AG08395 (cell line): ENCODE measurements at regions not wholly inside any gene's neighbourhood (a gene's known extent, or its start where the extent isn't known, plus 50 kb on each side); places are given as distances from the start of the nearest gene placed in this dataset.
A peak's percentile ranks its signal among the peaks of the same experiment; 100 is the strongest.

ENCODE experiments used
- DNase-seq: peaks from one replicate; pipeline ENCODE4 v3.0.0; 2012; ENCODE audit warnings: mixed read lengths, low spot score

GRCh38 chr1:95671098-95671497, 437.1 kb downstream of the RWDD3 start:
- DNase-seq = no peak

DNA sequence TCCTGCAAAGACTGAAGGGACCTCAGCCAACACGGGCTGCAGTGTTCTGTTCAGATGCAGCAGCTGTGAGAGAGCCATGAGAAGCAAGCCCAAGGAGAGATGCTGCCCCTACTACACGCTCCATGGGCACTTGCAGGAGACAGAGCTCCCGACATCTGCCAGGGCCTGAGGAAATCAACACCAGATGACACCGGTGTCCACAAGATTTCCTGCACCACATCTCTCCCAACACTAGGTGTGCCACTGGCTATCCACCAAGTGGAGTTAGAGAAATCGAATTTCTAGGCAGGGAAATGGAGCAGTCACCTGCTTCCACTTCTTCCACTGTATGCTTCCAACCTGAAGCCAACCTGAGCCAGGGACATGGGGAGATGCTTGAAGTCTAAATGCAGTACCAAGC, 445.3 kb downstream of the RWDD3 start:
- no peak for DNase-seq

- no peak for DNase-seq
These were observed 451.1 kb downstream of the RWDD3 start for GRCh38 chr1:95685081-95685480.

GRCh38 chr1:95686217-95686616, 452.2 kb downstream of the RWDD3 start:
- DNase-seq = no peak

- DNase-seq = no peak
These were observed 465.3 kb downstream of the RWDD3 start for GRCh38 chr1:95699149-95699953.

- no peak for DNase-seq
These were observed 467.6 kb downstream of the RWDD3 start for GRCh38 chr1:95701450-95702173.

GRCh38 chr1:95703046-95703445, 469.0 kb downstream of the RWDD3 start:
- DNase-seq = no peak

- DNase-seq = no peak
These were observed 482.1 kb downstream of the RWDD3 start for GRCh38 chr1:95716097-95716496.

- no peak for DNase-seq
These were observed 482.5 kb downstream of the RWDD3 start for GRCh38 chr1:95716550-95716949.

DNA sequence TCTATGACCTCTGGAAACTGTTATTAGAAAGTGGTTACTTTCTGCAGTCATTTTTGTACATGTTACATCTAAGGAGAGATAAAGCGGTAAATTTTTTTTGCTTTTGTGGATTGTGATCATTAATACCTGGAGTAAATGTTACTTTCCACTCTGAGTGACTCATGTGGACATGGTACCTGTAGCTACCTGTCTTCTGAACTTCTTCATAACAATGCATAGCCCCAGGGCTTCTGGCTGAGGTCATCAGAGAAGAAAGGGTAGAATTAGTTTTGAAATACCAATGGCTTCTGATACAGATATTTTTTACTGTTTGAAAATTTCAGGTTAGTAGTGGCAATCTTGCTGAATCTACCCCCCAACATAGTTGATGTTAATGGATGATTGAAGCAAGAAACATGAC, 489.3 kb downstream of the RWDD3 start:
- DNase-seq = no peak

DNA sequence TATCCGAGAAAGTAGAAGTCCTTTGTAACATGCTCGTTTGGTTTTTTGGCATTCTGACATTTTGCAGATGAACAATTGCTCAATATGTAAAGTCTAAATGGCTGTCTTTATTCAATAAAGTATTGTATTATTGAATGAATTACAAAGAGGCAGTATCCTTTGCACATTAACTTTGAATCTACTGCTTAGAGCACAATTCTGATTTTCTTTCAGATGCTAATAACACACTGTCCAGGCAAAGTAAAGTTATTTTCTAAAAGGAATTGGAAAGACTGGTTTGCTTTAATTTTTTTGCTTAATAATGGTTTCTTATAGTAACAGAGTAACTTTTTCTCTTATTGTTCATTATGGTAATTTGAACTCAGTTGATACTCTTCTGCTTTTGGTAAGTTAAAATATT, 494.8 kb downstream of the RWDD3 start:
- no peak for DNase-seq

DNA sequence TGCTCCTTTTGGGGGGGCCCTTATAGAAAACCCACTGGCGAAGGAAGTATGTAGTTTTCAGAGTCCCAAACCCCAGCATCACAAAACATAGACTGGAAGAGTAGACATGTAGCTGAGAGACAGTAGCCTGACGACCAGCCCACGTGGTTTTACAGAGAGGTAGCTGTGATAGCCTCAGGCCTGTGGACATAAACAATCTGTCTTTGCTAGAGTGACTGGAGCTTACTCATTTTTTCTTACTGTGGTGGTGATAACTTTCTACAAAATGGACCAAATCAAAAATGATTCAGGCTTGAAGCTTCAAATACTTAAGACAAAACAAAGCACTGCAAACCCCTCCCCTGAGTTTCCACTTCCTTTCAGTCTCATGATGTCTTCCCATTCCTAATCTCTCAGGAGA, 497.0 kb downstream of the RWDD3 start:
- DNase-seq = no peak

DNA sequence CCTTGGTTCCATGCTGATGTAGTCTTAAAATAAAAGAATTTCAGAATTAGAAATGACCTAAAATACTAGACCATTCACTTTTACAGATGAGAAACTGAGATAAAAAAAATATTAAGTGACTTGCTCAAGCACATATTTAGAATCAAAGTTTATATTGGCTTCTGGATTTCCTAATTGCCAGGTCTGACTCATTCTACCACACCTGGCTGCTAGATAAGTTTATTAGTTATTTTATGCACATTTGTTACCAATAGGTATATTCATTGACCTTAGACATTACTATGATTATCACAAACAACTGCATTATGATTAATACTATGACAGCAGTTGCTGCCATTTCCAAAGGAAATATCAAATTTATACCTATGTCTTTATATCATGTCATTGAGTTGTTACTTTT, 497.5 kb downstream of the RWDD3 start:
- no peak for DNase-seq

GRCh38 chr1:95733031-95733430, 499.0 kb downstream of the RWDD3 start:
- DNase-seq = no peak

- DNase-seq = no peak
These were observed 499.7 kb downstream of the RWDD3 start for GRCh38 chr1:95733671-95734070.

GRCh38 chr1:95734560-95734959, 500.6 kb downstream of the RWDD3 start:
- DNase-seq = no peak

DNA sequence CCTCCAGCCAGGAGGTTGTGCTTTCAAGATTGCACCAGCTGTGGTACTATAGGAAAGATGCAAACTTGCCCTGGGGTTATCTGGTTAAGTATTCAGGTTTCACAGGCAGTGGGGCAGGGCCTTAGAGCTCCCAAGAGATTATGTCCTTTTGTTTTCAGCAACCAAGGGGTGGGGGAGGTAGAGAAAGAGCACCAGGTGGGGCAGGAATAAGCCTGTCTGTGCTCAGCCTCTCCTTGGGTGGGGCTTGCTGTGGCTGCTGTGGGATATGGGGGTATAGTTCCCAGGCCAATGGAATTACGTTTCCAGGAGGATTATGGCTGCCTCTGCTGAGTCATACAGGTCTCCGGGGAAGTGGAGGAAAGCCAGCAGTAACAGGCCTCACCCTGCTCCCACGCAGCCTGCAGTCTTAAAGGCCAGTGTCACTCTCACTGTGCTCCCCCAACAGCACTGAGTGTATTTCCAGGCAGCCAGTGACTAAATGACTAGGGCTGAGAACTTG, 508.6 kb downstream of the RWDD3 start:
- DNase-seq = peak; percentile 7

- DNase-seq = no peak
These were observed 510.7 kb downstream of the RWDD3 start for GRCh38 chr1:95744731-95745130.

GRCh38 chr1:95752515-95753381, 518.7 kb downstream of the RWDD3 start:
- DNase-seq = no peak

- no peak for DNase-seq
These were observed 519.5 kb downstream of the RWDD3 start for GRCh38 chr1:95753382-95754016.

DNA sequence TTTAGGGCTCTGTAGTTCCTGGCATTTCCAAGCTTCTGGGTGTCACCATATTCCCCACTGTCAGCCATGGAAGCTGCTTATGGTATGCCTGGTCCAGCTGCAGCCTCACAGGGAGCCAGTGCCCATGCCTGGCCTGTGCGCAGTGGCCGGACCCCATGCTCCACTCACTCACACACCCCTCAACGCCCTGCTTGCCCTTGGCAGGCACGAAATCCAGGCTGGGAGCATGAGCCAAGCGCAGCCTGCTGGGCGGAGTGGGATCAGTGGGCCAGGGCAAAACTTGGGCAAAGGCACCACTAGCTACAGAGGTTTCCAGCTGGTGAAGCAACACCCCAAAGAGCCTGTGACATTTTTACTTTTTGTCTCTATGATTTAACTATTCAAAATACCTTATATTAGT, 520.4 kb downstream of the RWDD3 start:
- DNase-seq = no peak

DNA sequence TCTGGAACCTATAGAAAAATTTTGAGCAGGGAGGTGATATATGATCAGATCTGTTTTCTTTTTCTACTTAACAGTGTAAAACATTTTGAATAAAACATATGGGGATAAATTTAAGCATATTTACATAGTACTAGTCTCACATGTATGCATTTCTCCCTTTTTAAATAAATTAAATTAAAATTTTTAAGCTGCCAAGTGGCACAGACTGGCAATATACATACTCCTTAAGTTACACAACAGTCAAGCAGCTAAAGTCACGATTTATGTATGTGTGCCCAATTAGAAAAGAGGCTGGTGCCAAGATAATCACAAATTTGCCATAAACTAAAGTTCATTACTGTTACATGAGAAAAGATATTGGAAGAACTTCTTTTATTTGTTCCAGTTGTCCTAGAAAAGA, 532.0 kb downstream of the RWDD3 start:
- no peak for DNase-seq
